HUES6 (cell line): ENCODE measurements at regions not wholly inside any gene's neighbourhood (a gene's known extent, or its start where the extent isn't known, plus 50 kb on each side); places are given as distances from the start of the nearest gene placed in this dataset.

ENCODE experiments used
- H3K27ac ChIP-seq: 2 replicates; pipeline ENCODE4 v1.7.0; 2013; ENCODE audit warnings: low read depth, mild to moderate bottlenecking, low read length, inconsistent platforms
- H3K27me3 ChIP-seq: 2 replicates; pipeline ENCODE4 v1.6.1; 2013; ENCODE audit warnings: low read length; ENCODE audit not compliant: control insufficient read depth, insufficient read depth
- H3K36me3 ChIP-seq: 2 replicates; pipeline ENCODE4 v1.6.1; 2013; ENCODE audit warnings: low read length; ENCODE audit not compliant: control insufficient read depth, insufficient read depth
- H3K4me1 ChIP-seq: 2 replicates; pipeline ENCODE4 v1.6.1; 2013; ENCODE audit warnings: low read length; ENCODE audit not compliant: control insufficient read depth, insufficient read depth
- H3K4me3 ChIP-seq: 2 replicates; pipeline ENCODE4 v1.5.1; 2013; ENCODE audit warnings: low read depth, low read length
- H3K9ac ChIP-seq: one replicate; pipeline ENCODE4 v1.6.1; 2013; ENCODE audit warnings: mild to moderate bottlenecking, low read length
- H3K9me3 ChIP-seq: 2 replicates; pipeline ENCODE4 v1.6.1; 2013; ENCODE audit warnings: low read depth, low read length; ENCODE audit not compliant: control insufficient read depth, insufficient read depth

GRCh38 chr14:86714575-86714974, 1184.6 kb downstream of the FLRT2 start:
- no peaks in the 10 kb centered on the region for H3K36me3 ChIP-seq
- peaks cover 7% of the 10 kb centered on the region; the same call in 1 of the 2 replicates for H3K4me1 ChIP-seq
- H3K9ac ChIP-seq = no peak overlapping the region
- H3K9me3 ChIP-seq = no peaks in the 10 kb centered on the region
- H3K27ac ChIP-seq = no peak overlapping the region
- H3K27me3 ChIP-seq = no peaks in the 10 kb centered on the region
- H3K4me3 ChIP-seq = no peak overlapping the region

GRCh38 chr14:86714153-86714552, 1184.2 kb downstream of the FLRT2 start:
- Histone ChIP-seq H3K36me3 (no peaks in the 10 kb centered on the region), H3K4me1 (peaks cover 7% of the 10 kb centered on the region; the same call in 1 of the 2 replicates), H3K9me3 (no peaks in the 10 kb centered on the region), H3K4me3 (no peak overlapping the region), H3K27me3 (no peaks in the 10 kb centered on the region), H3K27ac (no peak overlapping the region), H3K9ac (no peak overlapping the region)

- Histone ChIP-seq H3K4me1 (peaks cover 7% of the 10 kb centered on the region; the same call in 1 of the 2 replicates), H3K27ac (no peak overlapping the region), H3K36me3 (no peaks in the 10 kb centered on the region), H3K4me3 (no peak overlapping the region), H3K9me3 (no peaks in the 10 kb centered on the region), H3K27me3 (no peaks in the 10 kb centered on the region), H3K9ac (no peak overlapping the region)
Observed at GRCh38 chr14:86712727-86713126, 1182.8 kb downstream of the FLRT2 start.

GRCh38 chr14:86712176-86712575, 1182.2 kb downstream of the FLRT2 start:
- H3K27me3 ChIP-seq = no peaks in the 10 kb centered on the region
- no peak overlapping the region for H3K9ac ChIP-seq
- H3K4me3 ChIP-seq = no peak overlapping the region
- peaks cover 7% of the 10 kb centered on the region; the same call in 1 of the 2 replicates for H3K4me1 ChIP-seq
- H3K36me3 ChIP-seq = no peaks in the 10 kb centered on the region
- no peak overlapping the region for H3K27ac ChIP-seq
- H3K9me3 ChIP-seq = no peaks in the 10 kb centered on the region

GRCh38 chr14:86708846-86709339, 1178.9 kb downstream of the FLRT2 start:
- Histone ChIP-seq H3K4me1 (peaks cover 7% of the 10 kb centered on the region; the same call in 1 of the 2 replicates), H3K4me3 (no peak overlapping the region), H3K36me3 (no peaks in the 10 kb centered on the region), H3K27ac (no peak overlapping the region), H3K9me3 (peaks cover 9% of the 10 kb centered on the region), H3K9ac (no peak overlapping the region), H3K27me3 (no peaks in the 10 kb centered on the region)

GRCh38 chr14:86707071-86707470, 1177.1 kb downstream of the FLRT2 start:
- Histone ChIP-seq H3K9ac (no peak overlapping the region), H3K36me3 (no peaks in the 10 kb centered on the region), H3K27me3 (no peaks in the 10 kb centered on the region), H3K9me3 (peaks cover 9% of the 10 kb centered on the region), H3K4me1 (no peaks in the 10 kb centered on the region), H3K4me3 (no peak overlapping the region), H3K27ac (no peak overlapping the region)

GRCh38 chr14:86683561-86683960, 1153.6 kb downstream of the FLRT2 start:
- Histone ChIP-seq H3K9ac (no peak overlapping the region), H3K27me3 (no peaks in the 10 kb centered on the region), H3K4me3 (no peak overlapping the region), H3K9me3 (no peaks in the 10 kb centered on the region), H3K36me3 (no peaks in the 10 kb centered on the region), H3K4me1 (no peaks in the 10 kb centered on the region), H3K27ac (no peak overlapping the region)

GRCh38 chr14:86675059-86675458, 1145.1 kb downstream of the FLRT2 start:
- Histone ChIP-seq H3K9me3 (no peaks in the 10 kb centered on the region), H3K36me3 (no peaks in the 10 kb centered on the region), H3K4me1 (no peaks in the 10 kb centered on the region), H3K27me3 (no peaks in the 10 kb centered on the region), H3K9ac (no peak overlapping the region), H3K4me3 (no peak overlapping the region), H3K27ac (no peak overlapping the region)

- no peak overlapping the region for H3K27ac ChIP-seq
- H3K9ac ChIP-seq = no peak overlapping the region
- H3K4me3 ChIP-seq = no peak overlapping the region
- no peaks in the 10 kb centered on the region for H3K27me3 ChIP-seq
- no peaks in the 10 kb centered on the region for H3K4me1 ChIP-seq
- no peaks in the 10 kb centered on the region for H3K36me3 ChIP-seq
- H3K9me3 ChIP-seq = no peaks in the 10 kb centered on the region
Observed at GRCh38 chr14:86673523-86673969, 1143.6 kb downstream of the FLRT2 start.

GRCh38 chr14:86672080-86672479, 1142.1 kb downstream of the FLRT2 start:
- Histone ChIP-seq H3K27me3 (no peaks in the 10 kb centered on the region), H3K9me3 (no peaks in the 10 kb centered on the region), H3K4me1 (no peaks in the 10 kb centered on the region), H3K27ac (no peak overlapping the region), H3K36me3 (no peaks in the 10 kb centered on the region), H3K4me3 (no peak overlapping the region), H3K9ac (no peak overlapping the region)

- no peak overlapping the region for H3K9ac ChIP-seq
- no peak overlapping the region for H3K4me3 ChIP-seq
- H3K27ac ChIP-seq = no peak overlapping the region
Observed at GRCh38 chr14:86665975-86666374, 1136.0 kb downstream of the FLRT2 start.

GRCh38 chr14:86662334-86662733, 1132.4 kb downstream of the FLRT2 start:
- Histone ChIP-seq H3K4me1 (no peaks in the 10 kb centered on the region), H3K9ac (no peak overlapping the region), H3K4me3 (no peak overlapping the region), H3K27ac (no peak overlapping the region), H3K36me3 (no peaks in the 10 kb centered on the region), H3K9me3 (no peaks in the 10 kb centered on the region), H3K27me3 (no peaks in the 10 kb centered on the region)

More at GRCh38 chr14:86665975-86666374, 1136.0 kb downstream of the FLRT2 start:
- no peaks in the 10 kb centered on the region for H3K36me3 ChIP-seq
- H3K9me3 ChIP-seq = no peaks in the 10 kb centered on the region
- H3K27me3 ChIP-seq = no peaks in the 10 kb centered on the region
- no peaks in the 10 kb centered on the region for H3K4me1 ChIP-seq
